Progenitor cell of endocrine pancreas (in vitro differentiated cells): ENCODE measurements at regions not wholly inside any gene's neighbourhood (a gene's known extent, or its start where the extent isn't known, plus 50 kb on each side); places are given as distances from the start of the nearest gene placed in this dataset.
"Not testable (repeated sequence)": the region's sequence is repeated elsewhere in the genome, so short reads cannot be mapped to it uniquely, and the experiment has no call there.

Experiments
- DNase-seq: peaks from one replicate; pipeline ENCODE4 v3.0.0; 2021; ENCODE audit warnings: low spot score; ENCODE audit not compliant: unreplicated experiment
- H3K27ac Mint-ChIP-seq: 2 replicates; pipeline ENCODE4 v1.8.0; 2021; ENCODE audit warnings: mild to moderate bottlenecking, moderate library complexity, mixed read lengths
- H3K27me3 Mint-ChIP-seq: 2 replicates; pipeline ENCODE4 v1.8.0; 2021; ENCODE audit warnings: mixed read lengths
- H3K36me3 Mint-ChIP-seq: 2 replicates; pipeline ENCODE4 v1.8.0; 2022; ENCODE audit warnings: mixed read lengths; ENCODE audit not compliant: insufficient read depth
- H3K4me1 Mint-ChIP-seq: 2 replicates; pipeline ENCODE4 v1.8.0; 2021; ENCODE audit warnings: low read depth, mixed read lengths
- H3K4me3 Mint-ChIP-seq: 2 replicates; pipeline ENCODE4 v1.8.0; 2021; ENCODE audit warnings: low read depth, mild to moderate bottlenecking, moderate library complexity, mixed read lengths
- H3K9me3 Mint-ChIP-seq: 2 replicates; pipeline ENCODE4 v1.8.0; 2021; ENCODE audit warnings: low read depth, mixed read lengths
- TF ChIP-seq, protein P1 (sequence below): fragments of 200-600 bp; sonication (generic); IDR thresholded peaks from one replicate; pipeline ENCODE4 v1.5.0; 2021; ENCODE audit warnings: antibody characterized with exemption, mild to moderate bottlenecking; ENCODE audit not compliant: unreplicated experiment

DNA sequence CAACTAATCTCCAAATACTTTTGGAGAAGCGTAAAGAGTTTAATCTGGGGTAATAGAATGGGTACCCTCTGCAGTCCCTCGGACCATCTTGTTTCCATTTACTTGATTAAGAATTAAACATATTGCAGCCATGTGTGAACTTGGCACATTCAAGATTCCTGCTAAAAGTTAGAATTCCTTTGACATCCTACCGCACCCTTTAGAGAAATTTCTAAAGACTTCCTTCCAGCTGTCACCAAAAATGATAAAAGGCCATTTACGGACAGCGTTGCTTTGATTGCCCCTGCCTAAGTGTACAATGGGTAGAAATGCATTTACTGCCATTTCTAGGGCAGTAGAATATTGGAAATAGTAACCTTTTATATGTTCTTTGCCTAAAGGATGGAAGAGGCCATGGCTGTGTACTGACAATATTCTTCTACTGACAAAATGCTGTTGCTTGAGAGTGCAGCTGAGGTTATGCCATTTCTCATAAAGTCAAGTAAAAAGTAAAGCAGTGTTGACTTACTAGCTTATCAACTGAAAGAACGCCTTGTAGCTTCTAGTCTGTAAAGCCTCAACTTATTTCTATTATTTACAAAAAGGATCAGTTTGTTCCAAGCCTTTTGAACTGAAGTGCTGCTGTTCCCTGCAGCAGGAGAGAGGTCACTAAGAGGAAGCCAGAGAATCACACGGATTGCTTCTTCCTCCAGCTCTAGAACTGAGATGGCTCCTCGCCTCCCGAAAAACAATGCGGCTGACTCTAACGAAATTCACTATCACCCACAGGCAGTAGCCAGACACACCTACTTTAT, 139.8 kb upstream of the BASP1 start:
- no peaks in the 10 kb centered on the region for H3K9me3 Mint-ChIP-seq
- no peak overlapping the region for H3K27ac Mint-ChIP-seq
- no peaks in the 10 kb centered on the region for H3K36me3 Mint-ChIP-seq
- DNase-seq, result no peak
- H3K27me3 Mint-ChIP-seq, result no peaks in the 10 kb centered on the region
- H3K4me1 Mint-ChIP-seq, result no peaks in the 10 kb centered on the region
- TF ChIP-seq, protein P1, sequence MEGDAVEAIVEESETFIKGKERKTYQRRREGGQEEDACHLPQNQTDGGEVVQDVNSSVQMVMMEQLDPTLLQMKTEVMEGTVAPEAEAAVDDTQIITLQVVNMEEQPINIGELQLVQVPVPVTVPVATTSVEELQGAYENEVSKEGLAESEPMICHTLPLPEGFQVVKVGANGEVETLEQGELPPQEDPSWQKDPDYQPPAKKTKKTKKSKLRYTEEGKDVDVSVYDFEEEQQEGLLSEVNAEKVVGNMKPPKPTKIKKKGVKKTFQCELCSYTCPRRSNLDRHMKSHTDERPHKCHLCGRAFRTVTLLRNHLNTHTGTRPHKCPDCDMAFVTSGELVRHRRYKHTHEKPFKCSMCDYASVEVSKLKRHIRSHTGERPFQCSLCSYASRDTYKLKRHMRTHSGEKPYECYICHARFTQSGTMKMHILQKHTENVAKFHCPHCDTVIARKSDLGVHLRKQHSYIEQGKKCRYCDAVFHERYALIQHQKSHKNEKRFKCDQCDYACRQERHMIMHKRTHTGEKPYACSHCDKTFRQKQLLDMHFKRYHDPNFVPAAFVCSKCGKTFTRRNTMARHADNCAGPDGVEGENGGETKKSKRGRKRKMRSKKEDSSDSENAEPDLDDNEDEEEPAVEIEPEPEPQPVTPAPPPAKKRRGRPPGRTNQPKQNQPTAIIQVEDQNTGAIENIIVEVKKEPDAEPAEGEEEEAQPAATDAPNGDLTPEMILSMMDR, result no peak
- no peak overlapping the region for H3K4me3 Mint-ChIP-seq

- Mint-ChIP-seq H3K36me3 (no peaks in the 10 kb centered on the region), H3K27me3 (no peaks in the 10 kb centered on the region), H3K9me3 (no peaks in the 10 kb centered on the region), H3K4me1 (no peaks in the 10 kb centered on the region), H3K27ac (no peak overlapping the region), H3K4me3 (no peak overlapping the region)
- TF ChIP-seq, protein P1, result no peak
- no peak for DNase-seq
These were observed 137.9 kb upstream of the BASP1 start for GRCh38 chr5:17079562-17079961.

- H3K27ac Mint-ChIP-seq, result no peak overlapping the region
- TF ChIP-seq, protein P1, result no peak
- H3K27me3 Mint-ChIP-seq, result no peaks in the 10 kb centered on the region
- no peaks in the 10 kb centered on the region for H3K4me1 Mint-ChIP-seq
- no peak for DNase-seq
- H3K9me3 Mint-ChIP-seq, result no peaks in the 10 kb centered on the region
- no peak overlapping the region for H3K4me3 Mint-ChIP-seq
- no peaks in the 10 kb centered on the region for H3K36me3 Mint-ChIP-seq
These were observed 137.1 kb upstream of the BASP1 start for GRCh38 chr5:17080361-17080760.

- Mint-ChIP-seq H3K36me3 (no peaks in the 10 kb centered on the region), H3K4me3 (no peak overlapping the region), H3K27ac (no peak overlapping the region), H3K4me1 (no peaks in the 10 kb centered on the region), H3K27me3 (no peaks in the 10 kb centered on the region), H3K9me3 (no peaks in the 10 kb centered on the region)
- no peak for DNase-seq
- TF ChIP-seq, protein P1, result no peak
These were observed 136.3 kb upstream of the BASP1 start for GRCh38 chr5:17081142-17081541.

DNA sequence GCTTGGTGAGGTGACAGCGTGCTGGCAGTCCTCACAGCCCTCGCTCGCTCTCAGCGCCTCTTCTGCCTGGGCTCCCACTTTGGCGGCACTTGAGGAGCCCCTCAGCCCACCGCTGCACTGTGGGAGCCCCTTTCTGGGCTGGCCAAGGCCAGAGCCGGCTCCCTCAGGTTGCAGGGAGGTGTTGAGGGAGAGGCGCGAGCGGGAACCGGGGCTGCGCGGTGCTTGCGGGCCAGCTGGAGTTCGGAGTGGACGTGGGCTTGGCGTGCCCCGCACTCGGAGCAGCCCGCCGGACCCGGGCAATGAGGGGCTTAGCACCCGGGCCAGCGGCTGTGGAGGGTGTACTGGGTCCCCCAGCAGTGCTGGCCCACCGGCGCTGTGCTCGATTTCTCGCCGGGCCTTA, 134.2 kb upstream of the BASP1 start:
- H3K36me3 Mint-ChIP-seq, result not testable (repeated sequence)

GRCh38 chr5:17087035-17087434, 130.4 kb upstream of the BASP1 start:
- Mint-ChIP-seq H3K4me1 (no peaks in the 10 kb centered on the region), H3K36me3 (no peaks in the 10 kb centered on the region), H3K9me3 (no peaks in the 10 kb centered on the region), H3K4me3 (no peak overlapping the region), H3K27me3 (no peaks in the 10 kb centered on the region), H3K27ac (no peak overlapping the region)
- TF ChIP-seq, protein P1, result no peak
- no peak for DNase-seq

More for the DNA sequence above, 134.2 kb upstream of the BASP1 start:
- H3K4me1 Mint-ChIP-seq, H3K9me3 Mint-ChIP-seq, H3K27me3 Mint-ChIP-seq, H3K27ac Mint-ChIP-seq, H3K4me3 Mint-ChIP-seq, DNase-seq: not testable (repeated sequence)
